Sigmoid colon (tissue), 6 donors: ENCODE measurements at regions not wholly inside any gene's neighbourhood (a gene's known extent, or its start where the extent isn't known, plus 50 kb on each side); places are given as distances from the start of the nearest gene placed in this dataset.
"Not testable (repeated sequence)": the region's sequence is repeated elsewhere in the genome, so short reads cannot be mapped to it uniquely, and the experiment has no call there.

Experiments used
- DNase-seq: peaks from one replicate; pipeline ENCODE4 v3.0.0-alpha.2; 2019
- H3K27ac ChIP-seq, 4 donors: fragments of 200-600 bp; sonication (generic); one replicate each; pipeline ENCODE4 v1.5.1; 2016 to 2019; ENCODE audit warnings: mild to moderate bottlenecking in 1 of 4
- H3K27me3 ChIP-seq, 3 donors: fragments of 200-600 bp; sonication (generic); one replicate each; pipeline ENCODE4 v1.5.1; 2019; ENCODE audit warnings: mild to moderate bottlenecking in 1 of 3
- H3K36me3 ChIP-seq, 4 donors: fragments of 200-600 bp; sonication (generic); one replicate each; pipeline ENCODE4 v1.5.1; 2016 to 2019
- H3K4me1 ChIP-seq, 4 donors: fragments of 200-600 bp; sonication (generic); one replicate each; pipeline ENCODE4 v1.5.1; 2017 to 2019
- H3K4me3 ChIP-seq, 4 donors: fragments of 200-600 bp; sonication (generic); one replicate each; pipeline ENCODE4 v1.5.1; 2017 to 2019; ENCODE audit warnings: mild to moderate bottlenecking in 2 of 4, moderate library complexity in 1 of 4
- H3K9me3 ChIP-seq, 4 donors: fragments of 200-600 bp in 3 of 4; sonication (generic) in 3 of 4; one replicate each; pipeline versions ENCODE4 v1.5.1 to v1.6.1; 2013 to 2019
- EP300 ChIP-seq, 4 donors: sonication (generic); formaldehyde crosslinking; IDR thresholded peaks; one replicate each; pipeline ENCODE4 v1.6.1; 2017; ENCODE audit warnings: antibody characterized with exemption in 4 of 4
- POLR2A ChIP-seq, 2 donors: fragments of 450-650 bp; IDR thresholded peaks; one replicate each; pipeline ENCODE4 v1.6.1; 2016; ENCODE audit warnings: antibody characterized with exemption in 2 of 2, mild to moderate bottlenecking in 2 of 2, moderate library complexity in 2 of 2
- POLR2AphosphoS5 ChIP-seq, 4 donors: sonication (generic); formaldehyde crosslinking; IDR thresholded peaks; one replicate each; pipeline ENCODE4 v1.6.1; 2017; ENCODE audit warnings: antibody characterized with exemption in 4 of 4
- WGBS, 2 donors: extraction: QIAGEN DNeasy Blood & Tissue Kit; methylation state at CpG; one replicate each; pipeline ENCODE4 v1.1.7; 2013; 5-methylcytosine and 5-hydroxymethylcytosine counted together
- intact Hi-C: fragments of 100-400 bp; cut with DNase I; formaldehyde crosslinking; loops from one replicate; pipeline ENCODE4 v1.15.1; 2023
- TF ChIP-seq, protein P1 (sequence below), 4 experiments: fragments of 450-650 bp in 3 of 4; fragments of 200-600 bp in 1 of 4; IDR thresholded peaks; one replicate each; pipeline ENCODE4 v1.5.1; 2016 to 2019; ENCODE audit warnings: antibody characterized with exemption in 4 of 4, mild to moderate bottlenecking in 3 of 4, moderate library complexity in 2 of 4
- donor health status: healthy with polysubstance abuse.
- donor health status: healthy.

DNA sequence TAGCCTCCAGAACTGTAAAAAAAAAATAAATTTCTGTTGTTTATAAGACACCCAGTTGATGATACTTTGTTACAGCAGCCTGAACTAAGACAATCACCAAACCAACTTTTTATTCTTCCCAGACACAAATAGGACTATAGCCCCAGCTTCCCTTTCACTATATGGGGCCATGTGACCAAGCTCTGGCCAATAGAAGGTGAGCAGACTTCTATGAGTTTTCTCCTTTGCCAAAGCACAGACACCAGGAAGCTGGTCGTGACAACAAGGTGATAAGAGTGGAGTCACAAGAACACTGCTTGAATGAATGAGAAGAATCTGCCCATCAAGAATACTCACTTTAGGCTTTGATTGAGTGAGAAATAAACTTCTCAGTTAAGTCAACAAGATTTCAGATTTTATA, 217.7 kb downstream of the DEPDC1B start:
- no peak for DNase-seq
- H3K9me3 ChIP-seq: no peaks in the 10 kb centered on the region
- no peak overlapping the region for H3K4me3 ChIP-seq
- no peaks in the 10 kb centered on the region for H3K36me3 ChIP-seq
- WGBS, 2 donors: 12 to 56% methylated on average over 1 of the region's 1 CpG
- no peak for TF ChIP-seq POLR2AphosphoS5 (IDR thresholded peaks at IDR 0.05)
- TF ChIP-seq, protein P1, sequence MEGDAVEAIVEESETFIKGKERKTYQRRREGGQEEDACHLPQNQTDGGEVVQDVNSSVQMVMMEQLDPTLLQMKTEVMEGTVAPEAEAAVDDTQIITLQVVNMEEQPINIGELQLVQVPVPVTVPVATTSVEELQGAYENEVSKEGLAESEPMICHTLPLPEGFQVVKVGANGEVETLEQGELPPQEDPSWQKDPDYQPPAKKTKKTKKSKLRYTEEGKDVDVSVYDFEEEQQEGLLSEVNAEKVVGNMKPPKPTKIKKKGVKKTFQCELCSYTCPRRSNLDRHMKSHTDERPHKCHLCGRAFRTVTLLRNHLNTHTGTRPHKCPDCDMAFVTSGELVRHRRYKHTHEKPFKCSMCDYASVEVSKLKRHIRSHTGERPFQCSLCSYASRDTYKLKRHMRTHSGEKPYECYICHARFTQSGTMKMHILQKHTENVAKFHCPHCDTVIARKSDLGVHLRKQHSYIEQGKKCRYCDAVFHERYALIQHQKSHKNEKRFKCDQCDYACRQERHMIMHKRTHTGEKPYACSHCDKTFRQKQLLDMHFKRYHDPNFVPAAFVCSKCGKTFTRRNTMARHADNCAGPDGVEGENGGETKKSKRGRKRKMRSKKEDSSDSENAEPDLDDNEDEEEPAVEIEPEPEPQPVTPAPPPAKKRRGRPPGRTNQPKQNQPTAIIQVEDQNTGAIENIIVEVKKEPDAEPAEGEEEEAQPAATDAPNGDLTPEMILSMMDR (IDR thresholded peaks at IDR 0.05): no peak
- peaks cover 0 to 18% (median 5%) of the 10 kb centered on the region in 4 donors for H3K4me1 ChIP-seq
- no peaks in the 10 kb centered on the region for H3K27me3 ChIP-seq
- H3K27ac ChIP-seq: no peak overlapping the region
- intact Hi-C loops: no loop called here

GRCh38 chr5:60479542-60479941, 220.4 kb downstream of the DEPDC1B start:
- no peaks in the 10 kb centered on the region for H3K9me3 ChIP-seq
- no peaks in the 10 kb centered on the region for H3K27me3 ChIP-seq
- no peak for DNase-seq
- no peak for TF ChIP-seq EP300 (IDR thresholded peaks at IDR 0.05)
- TF ChIP-seq, protein P1 (IDR thresholded peaks at IDR 0.05): no peak
- TF ChIP-seq POLR2AphosphoS5 (IDR thresholded peaks at IDR 0.05): no peak
- TF ChIP-seq POLR2A (IDR thresholded peaks at IDR 0.05): no peak
- no peaks in the 10 kb centered on the region for H3K36me3 ChIP-seq
- WGBS, 2 donors: 88 to 91% methylated on average over 2 of the region's 2 CpGs
- peaks cover 0 to 10% (median 4%) of the 10 kb centered on the region in 4 donors for H3K4me1 ChIP-seq
- no peak overlapping the region for H3K27ac ChIP-seq
- intact Hi-C loops: no loop called here
- H3K4me3 ChIP-seq: no peak overlapping the region

DNA sequence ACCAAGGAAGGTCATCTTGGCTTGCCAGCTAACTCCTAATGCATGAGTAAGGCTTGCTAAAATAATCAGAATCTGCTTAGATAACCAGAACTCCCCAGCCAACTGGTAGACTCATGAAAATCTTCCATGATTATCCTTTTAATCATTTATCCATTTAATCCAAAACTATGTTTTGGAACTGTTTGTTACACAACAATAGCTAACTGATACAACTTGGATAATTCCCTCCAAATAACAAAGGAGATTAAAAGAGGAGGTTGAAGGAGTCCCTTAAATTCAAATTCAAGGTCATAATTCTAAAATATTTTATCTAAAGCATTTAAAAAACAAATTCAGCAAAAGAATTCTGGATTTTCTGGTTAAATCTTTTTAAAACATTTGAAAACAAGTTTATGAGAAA, 222.1 kb downstream of the DEPDC1B start:
- no peaks in the 10 kb centered on the region for H3K9me3 ChIP-seq
- DNase-seq: no peak
- H3K27ac ChIP-seq: no peak overlapping the region
- intact Hi-C loops: no loop called here
- no peaks in the 10 kb centered on the region for H3K36me3 ChIP-seq
- peaks cover 0 to 10% (median 5%) of the 10 kb centered on the region in 4 donors for H3K4me1 ChIP-seq
- no peak for TF ChIP-seq POLR2A (IDR thresholded peaks at IDR 0.05)
- TF ChIP-seq, protein P1 (IDR thresholded peaks at IDR 0.05): no peak
- no peak for TF ChIP-seq POLR2AphosphoS5 (IDR thresholded peaks at IDR 0.05)
- no peak for TF ChIP-seq EP300 (IDR thresholded peaks at IDR 0.05)
- H3K27me3 ChIP-seq: no peaks in the 10 kb centered on the region
- no peak overlapping the region for H3K4me3 ChIP-seq

DNA sequence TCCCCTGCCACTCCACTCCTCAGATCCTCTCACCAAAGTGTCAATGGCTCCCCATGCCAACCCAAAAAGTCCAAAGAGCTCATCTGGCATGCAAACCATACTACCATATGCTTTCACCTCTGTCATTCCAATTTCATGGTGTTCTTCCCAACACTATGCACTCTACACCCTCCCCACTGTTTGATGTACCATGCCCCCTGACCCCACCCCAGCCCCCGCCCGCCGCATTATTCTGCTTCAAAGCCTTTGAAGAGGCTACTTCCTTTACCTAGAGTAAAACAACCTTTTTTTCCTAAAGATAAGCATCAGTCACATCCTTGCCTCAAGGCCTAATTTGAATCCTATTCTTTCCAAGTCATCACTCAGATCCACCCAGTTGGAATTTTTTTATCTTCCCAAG, 226.3 kb downstream of the DEPDC1B start:
- intact Hi-C loops: no loop called here
- Histone ChIP-seq H3K27ac (no peak overlapping the region), H3K4me1 (peaks cover 0 to 10% (median 0%) of the 10 kb centered on the region in 4 donors), H3K27me3 (no peaks in the 10 kb centered on the region), H3K4me3 (no peak overlapping the region), H3K36me3 (no peaks in the 10 kb centered on the region), H3K9me3 (peaks cover 0 to 4% (median 0%) of the 10 kb centered on the region in 4 donors)
- WGBS, 2 donors: 79 to 83% methylated on average over 3 of the region's 3 CpGs
- no peak for TF ChIP-seq POLR2A (IDR thresholded peaks at IDR 0.05)
- no peak for TF ChIP-seq POLR2AphosphoS5 (IDR thresholded peaks at IDR 0.05)
- TF ChIP-seq, protein P1 (IDR thresholded peaks at IDR 0.05): no peak
- TF ChIP-seq EP300 (IDR thresholded peaks at IDR 0.05): no peak
- DNase-seq: no peak

- intact Hi-C loops, H3K4me3 ChIP-seq, H3K36me3 ChIP-seq, DNase-seq, H3K9me3 ChIP-seq, H3K27me3 ChIP-seq, H3K27ac ChIP-seq: not testable (repeated sequence)
- H3K4me1 ChIP-seq: peaks cover 0 to 10% (median 0%) of the 10 kb centered on the region in 4 donors
These were observed 226.9 kb downstream of the DEPDC1B start for GRCh38 chr5:60473027-60473426.
